ENCODE measurements at regions not wholly inside any gene's neighbourhood (a gene's known extent, or its start where the extent isn't known, plus 50 kb on each side); places are given as distances from the start of the nearest gene placed in this dataset.

GRCh38 chr21:21714426-21714825 lies 716.2 kb downstream of the NCAM2 start:
- no peaks in the 10 kb centered on the region for H3K4me1 ChIP-seq (ENCODE audit: control insufficient read depth, insufficient read depth, low read length, poor library complexity, severe bottlenecking)
- H3K4me3 ChIP-seq (ENCODE audit: insufficient read depth, low read depth, low read length, poor library complexity, severe bottlenecking) = no peak overlapping the region
- H3K27ac ChIP-seq (ENCODE audit: insufficient read depth, low read length, poor library complexity, severe bottlenecking) = no peak overlapping the region
- DNase-seq = no peak
- H3K9me3 ChIP-seq (ENCODE audit: control insufficient read depth, low read length) = no peaks in the 10 kb centered on the region
- no peaks in the 10 kb centered on the region for H3K27me3 ChIP-seq (replicated peaks; ENCODE audit: control insufficient read depth, insufficient read depth, low read length, poor library complexity, severe bottlenecking)
- H3K36me3 ChIP-seq (ENCODE audit: control insufficient read depth, insufficient read depth, low read length) = no peaks in the 10 kb centered on the region

- Histone ChIP-seq H3K27me3 (replicated peaks; ENCODE audit: control insufficient read depth, insufficient read depth, low read length, poor library complexity, severe bottlenecking) (no peaks in the 10 kb centered on the region), H3K36me3 (ENCODE audit: control insufficient read depth, insufficient read depth, low read length) (no peaks in the 10 kb centered on the region), H3K4me1 (ENCODE audit: control insufficient read depth, insufficient read depth, low read length, poor library complexity, severe bottlenecking) (no peaks in the 10 kb centered on the region), H3K9me3 (ENCODE audit: control insufficient read depth, low read length) (no peaks in the 10 kb centered on the region), H3K27ac (ENCODE audit: insufficient read depth, low read length, poor library complexity, severe bottlenecking) (no peak overlapping the region), H3K4me3 (ENCODE audit: insufficient read depth, low read depth, low read length, poor library complexity, severe bottlenecking) (no peak overlapping the region)
- DNase-seq = no peak
These were observed 717.2 kb downstream of the NCAM2 start for GRCh38 chr21:21715266-21715969.

GRCh38 chr21:21722731-21723130 lies 724.5 kb downstream of the NCAM2 start:
- Histone ChIP-seq H3K9me3 (ENCODE audit: control insufficient read depth, low read length) (no peaks in the 10 kb centered on the region), H3K4me3 (ENCODE audit: insufficient read depth, low read depth, low read length, poor library complexity, severe bottlenecking) (no peak overlapping the region), H3K27me3 (replicated peaks; ENCODE audit: control insufficient read depth, insufficient read depth, low read length, poor library complexity, severe bottlenecking) (no peaks in the 10 kb centered on the region), H3K36me3 (ENCODE audit: control insufficient read depth, insufficient read depth, low read length) (no peaks in the 10 kb centered on the region), H3K27ac (ENCODE audit: insufficient read depth, low read length, poor library complexity, severe bottlenecking) (no peak overlapping the region), H3K4me1 (ENCODE audit: control insufficient read depth, insufficient read depth, low read length, poor library complexity, severe bottlenecking) (no peaks in the 10 kb centered on the region)
- DNase-seq = no peak

GRCh38 chr21:21730512-21730911 lies 732.3 kb downstream of the NCAM2 start:
- no peak for DNase-seq
- Histone ChIP-seq H3K9me3 (ENCODE audit: control insufficient read depth, low read length) (no peaks in the 10 kb centered on the region), H3K4me3 (ENCODE audit: insufficient read depth, low read depth, low read length, poor library complexity, severe bottlenecking) (no peak overlapping the region), H3K27me3 (replicated peaks; ENCODE audit: control insufficient read depth, insufficient read depth, low read length, poor library complexity, severe bottlenecking) (no peaks in the 10 kb centered on the region), H3K4me1 (ENCODE audit: control insufficient read depth, insufficient read depth, low read length, poor library complexity, severe bottlenecking) (no peaks in the 10 kb centered on the region), H3K27ac (ENCODE audit: insufficient read depth, low read length, poor library complexity, severe bottlenecking) (no peak overlapping the region), H3K36me3 (ENCODE audit: control insufficient read depth, insufficient read depth, low read length) (no peaks in the 10 kb centered on the region)

- no peak for DNase-seq
- H3K9me3 ChIP-seq (ENCODE audit: control insufficient read depth, low read length) = no peaks in the 10 kb centered on the region
- no peaks in the 10 kb centered on the region for H3K4me1 ChIP-seq (ENCODE audit: control insufficient read depth, insufficient read depth, low read length, poor library complexity, severe bottlenecking)
- no peaks in the 10 kb centered on the region for H3K36me3 ChIP-seq (ENCODE audit: control insufficient read depth, insufficient read depth, low read length)
- H3K27me3 ChIP-seq (replicated peaks; ENCODE audit: control insufficient read depth, insufficient read depth, low read length, poor library complexity, severe bottlenecking) = no peaks in the 10 kb centered on the region
- H3K27ac ChIP-seq (ENCODE audit: insufficient read depth, low read length, poor library complexity, severe bottlenecking) = no peak overlapping the region
- H3K4me3 ChIP-seq (ENCODE audit: insufficient read depth, low read depth, low read length, poor library complexity, severe bottlenecking) = no peak overlapping the region
These were observed 733.4 kb downstream of the NCAM2 start for GRCh38 chr21:21731626-21732025.

- Histone ChIP-seq H3K4me3 (ENCODE audit: insufficient read depth, low read depth, low read length, poor library complexity, severe bottlenecking) (no peak overlapping the region), H3K9me3 (ENCODE audit: control insufficient read depth, low read length) (no peaks in the 10 kb centered on the region), H3K4me1 (ENCODE audit: control insufficient read depth, insufficient read depth, low read length, poor library complexity, severe bottlenecking) (no peaks in the 10 kb centered on the region), H3K27ac (ENCODE audit: insufficient read depth, low read length, poor library complexity, severe bottlenecking) (no peak overlapping the region), H3K27me3 (replicated peaks; ENCODE audit: control insufficient read depth, insufficient read depth, low read length, poor library complexity, severe bottlenecking) (no peaks in the 10 kb centered on the region), H3K36me3 (ENCODE audit: control insufficient read depth, insufficient read depth, low read length) (no peaks in the 10 kb centered on the region)
- DNase-seq = no peak
These were observed 735.9 kb downstream of the NCAM2 start for GRCh38 chr21:21734088-21734487.

GRCh38 chr21:21737186-21737585 lies 739.0 kb downstream of the NCAM2 start:
- H3K9me3 ChIP-seq (ENCODE audit: control insufficient read depth, low read length) = no peaks in the 10 kb centered on the region
- no peak overlapping the region for H3K27ac ChIP-seq (ENCODE audit: insufficient read depth, low read length, poor library complexity, severe bottlenecking)
- H3K36me3 ChIP-seq (ENCODE audit: control insufficient read depth, insufficient read depth, low read length) = no peaks in the 10 kb centered on the region
- H3K27me3 ChIP-seq (replicated peaks; ENCODE audit: control insufficient read depth, insufficient read depth, low read length, poor library complexity, severe bottlenecking) = no peaks in the 10 kb centered on the region
- no peaks in the 10 kb centered on the region for H3K4me1 ChIP-seq (ENCODE audit: control insufficient read depth, insufficient read depth, low read length, poor library complexity, severe bottlenecking)
- no peak overlapping the region for H3K4me3 ChIP-seq (ENCODE audit: insufficient read depth, low read depth, low read length, poor library complexity, severe bottlenecking)
- DNase-seq = no peak

GRCh38 chr21:21740207-21740606 lies 742.0 kb downstream of the NCAM2 start:
- Histone ChIP-seq H3K27me3 (replicated peaks; ENCODE audit: control insufficient read depth, insufficient read depth, low read length, poor library complexity, severe bottlenecking) (no peaks in the 10 kb centered on the region), H3K36me3 (ENCODE audit: control insufficient read depth, insufficient read depth, low read length) (no peaks in the 10 kb centered on the region), H3K4me3 (ENCODE audit: insufficient read depth, low read depth, low read length, poor library complexity, severe bottlenecking) (no peak overlapping the region), H3K4me1 (ENCODE audit: control insufficient read depth, insufficient read depth, low read length, poor library complexity, severe bottlenecking) (no peaks in the 10 kb centered on the region), H3K9me3 (ENCODE audit: control insufficient read depth, low read length) (no peaks in the 10 kb centered on the region), H3K27ac (ENCODE audit: insufficient read depth, low read length, poor library complexity, severe bottlenecking) (no peak overlapping the region)
- DNase-seq = no peak

GRCh38 chr21:21750124-21750825 lies 752.1 kb downstream of the NCAM2 start:
- Histone ChIP-seq H3K4me3 (ENCODE audit: insufficient read depth, low read depth, low read length, poor library complexity, severe bottlenecking) (no peak overlapping the region), H3K36me3 (ENCODE audit: control insufficient read depth, insufficient read depth, low read length) (no peaks in the 10 kb centered on the region), H3K27ac (ENCODE audit: insufficient read depth, low read length, poor library complexity, severe bottlenecking) (no peak overlapping the region), H3K27me3 (replicated peaks; ENCODE audit: control insufficient read depth, insufficient read depth, low read length, poor library complexity, severe bottlenecking) (no peaks in the 10 kb centered on the region), H3K4me1 (ENCODE audit: control insufficient read depth, insufficient read depth, low read length, poor library complexity, severe bottlenecking) (no peaks in the 10 kb centered on the region), H3K9me3 (ENCODE audit: control insufficient read depth, low read length) (no peaks in the 10 kb centered on the region)
- DNase-seq = no peak

GRCh38 chr21:21751286-21751685 lies 753.1 kb downstream of the NCAM2 start:
- Histone ChIP-seq H3K4me1 (ENCODE audit: control insufficient read depth, insufficient read depth, low read length, poor library complexity, severe bottlenecking) (no peaks in the 10 kb centered on the region), H3K9me3 (ENCODE audit: control insufficient read depth, low read length) (no peaks in the 10 kb centered on the region), H3K4me3 (ENCODE audit: insufficient read depth, low read depth, low read length, poor library complexity, severe bottlenecking) (no peak overlapping the region), H3K36me3 (ENCODE audit: control insufficient read depth, insufficient read depth, low read length) (no peaks in the 10 kb centered on the region), H3K27ac (ENCODE audit: insufficient read depth, low read length, poor library complexity, severe bottlenecking) (no peak overlapping the region), H3K27me3 (replicated peaks; ENCODE audit: control insufficient read depth, insufficient read depth, low read length, poor library complexity, severe bottlenecking) (no peaks in the 10 kb centered on the region)
- no peak for DNase-seq

All from effector memory CD4-positive, alpha-beta T cell (primary cell).